ENCODE measurements at regions not wholly inside any gene's neighbourhood (a gene's known extent, or its start where the extent isn't known, plus 50 kb on each side); places are given as distances from the start of the nearest gene placed in this dataset.

DNA sequence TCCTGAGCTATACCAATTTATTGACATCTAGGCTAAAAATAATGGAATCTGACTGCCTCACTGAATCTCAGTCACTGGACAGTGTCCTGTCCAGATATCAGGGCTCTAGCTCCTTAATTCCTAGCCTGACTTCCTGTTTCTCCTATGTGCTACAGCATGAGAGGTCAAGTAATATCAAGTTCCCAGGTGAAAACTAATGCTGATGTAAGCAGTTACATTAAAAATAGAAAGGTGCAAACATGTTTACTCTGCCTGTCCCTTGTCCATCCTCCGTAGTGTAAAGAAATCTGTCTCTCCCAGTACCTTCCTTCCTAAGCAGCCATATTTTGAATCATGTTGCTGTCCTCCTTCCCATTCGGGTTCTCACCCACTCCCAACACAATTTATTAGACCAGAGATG, 145.9 kb upstream of the GHR start:
- TF ChIP-seq, protein P1, sequence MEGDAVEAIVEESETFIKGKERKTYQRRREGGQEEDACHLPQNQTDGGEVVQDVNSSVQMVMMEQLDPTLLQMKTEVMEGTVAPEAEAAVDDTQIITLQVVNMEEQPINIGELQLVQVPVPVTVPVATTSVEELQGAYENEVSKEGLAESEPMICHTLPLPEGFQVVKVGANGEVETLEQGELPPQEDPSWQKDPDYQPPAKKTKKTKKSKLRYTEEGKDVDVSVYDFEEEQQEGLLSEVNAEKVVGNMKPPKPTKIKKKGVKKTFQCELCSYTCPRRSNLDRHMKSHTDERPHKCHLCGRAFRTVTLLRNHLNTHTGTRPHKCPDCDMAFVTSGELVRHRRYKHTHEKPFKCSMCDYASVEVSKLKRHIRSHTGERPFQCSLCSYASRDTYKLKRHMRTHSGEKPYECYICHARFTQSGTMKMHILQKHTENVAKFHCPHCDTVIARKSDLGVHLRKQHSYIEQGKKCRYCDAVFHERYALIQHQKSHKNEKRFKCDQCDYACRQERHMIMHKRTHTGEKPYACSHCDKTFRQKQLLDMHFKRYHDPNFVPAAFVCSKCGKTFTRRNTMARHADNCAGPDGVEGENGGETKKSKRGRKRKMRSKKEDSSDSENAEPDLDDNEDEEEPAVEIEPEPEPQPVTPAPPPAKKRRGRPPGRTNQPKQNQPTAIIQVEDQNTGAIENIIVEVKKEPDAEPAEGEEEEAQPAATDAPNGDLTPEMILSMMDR (IDR thresholded peaks at IDR 0.05; ENCODE audit: borderline replicate concordance, extremely low read depth, low read length, poor library complexity, severe bottlenecking), result no peak
- no peak for TF ChIP-seq EZH2 (IDR thresholded peaks at IDR 0.05; ENCODE audit: borderline replicate concordance, low read depth, low read length, severe bottlenecking)
